Ishikawa (cell line): ENCODE measurements at regions not wholly inside any gene's neighbourhood (a gene's known extent, or its start where the extent isn't known, plus 50 kb on each side); places are given as distances from the start of the nearest gene placed in this dataset.

Experiments used
- TAF1 ChIP-seq: IDR thresholded peaks from 2 replicates; pipeline ENCODE4 v1.6.1; 2012; ENCODE audit warnings: low read depth, mild to moderate bottlenecking
- YY1 ChIP-seq: IDR thresholded peaks from 2 replicates; pipeline ENCODE4 v1.6.1; 2012; ENCODE audit warnings: low read depth

DNA sequence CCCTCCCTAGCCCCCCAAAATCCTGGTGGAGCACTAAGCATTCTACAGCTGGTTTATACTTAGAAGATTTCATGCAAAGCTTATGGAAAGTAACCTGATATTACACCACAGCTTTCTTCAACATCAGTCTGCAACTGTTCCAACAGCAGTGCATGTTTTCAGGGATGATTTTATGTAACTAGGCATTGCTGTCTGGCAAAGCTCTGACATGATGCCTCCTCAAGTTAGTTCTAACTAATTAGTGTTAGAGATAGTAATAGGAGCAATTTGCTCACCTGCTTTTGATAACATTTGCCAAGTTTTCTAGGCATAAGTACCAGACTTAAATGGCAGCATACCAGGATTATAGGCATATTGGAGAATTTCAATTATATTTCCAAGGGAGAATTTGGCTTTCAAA, 330.3 kb upstream of the SGO1 start:
- no peak for TF ChIP-seq YY1
- TF ChIP-seq TAF1 = no peak
